Panc1 (cell line): ENCODE measurements at regions not wholly inside any gene's neighbourhood (a gene's known extent, or its start where the extent isn't known, plus 50 kb on each side); places are given as distances from the start of the nearest gene placed in this dataset.

Experiments used
- ATAC-seq: fragments of 200-7000 bp; cut with Tn5 transposase; 2 replicates; pipeline ENCODE4 v1.9.1; 2020; ENCODE audit warnings: mild to moderate bottlenecking, moderate library complexity
- BruUV-seq: library from RNA; stranded (reverse); fragments of 400-500 nt; replicated peaks from 2 replicates; lab custom pipeline; 2021; lab: Mats Ljungman, UMichigan
- CTCF ChIA-PET: fragments of 300-600 bp; sonication (Branson Sonifier 250); formaldehyde crosslinking; loops from one replicate; lab custom pipeline; 2022; ENCODE audit warnings: antibody characterized with exemption; lab: Charles Lee
- POLR2A ChIA-PET: fragments of 300-600 bp; sonication (Branson Sonifier 250); formaldehyde crosslinking; loops from one replicate; lab custom pipeline; 2022; ENCODE audit warnings: antibody characterized with exemption; lab: Charles Lee
- DNase-seq: peaks from one replicate; pipeline ENCODE4 v3.0.0-alpha.2; 2010; ENCODE audit warnings: low read depth, low spot score
- H3K27ac ChIP-seq: 2 replicates; pipeline ENCODE4 v1.5.1; 2011; ENCODE audit warnings: mild to moderate bottlenecking, low read length, inconsistent platforms
- H3K27me3 ChIP-seq: fragments of 200-500 bp; sonication (Bioruptor generic); 2 replicates; pipeline ENCODE4 v1.6.0; 2014; ENCODE audit warnings: low read length, inconsistent platforms; ENCODE audit not compliant: control insufficient read depth, insufficient read depth
- H3K36me3 ChIP-seq: fragments of 200-500 bp; sonication (Bioruptor generic); 2 replicates; pipeline ENCODE4 v1.5.1; 2014; ENCODE audit warnings: inconsistent platforms, mild to moderate bottlenecking, low read length, moderate library complexity; ENCODE audit not compliant: control insufficient read depth, insufficient read depth
- H3K4me1 ChIP-seq: 2 replicates; pipeline ENCODE4 v1.5.1; 2011; ENCODE audit warnings: inconsistent platforms, mild to moderate bottlenecking, low read length, moderate library complexity; ENCODE audit not compliant: control insufficient read depth, insufficient read depth
- H3K4me3 ChIP-seq, 2 experiments: 2 replicates each; pipeline ENCODE4 v1.5.1; 2011 to 2012; ENCODE audit warnings: low read depth in 2 of 2, low read length in 2 of 2, mild to moderate bottlenecking in 2 of 2, inconsistent platforms in 1 of 2, moderate library complexity in 1 of 2
- H3K9me3 ChIP-seq: fragments of 200-500 bp; sonication (Bioruptor generic); 2 replicates; pipeline ENCODE4 v1.5.1; 2014; ENCODE audit warnings: low read depth, mild to moderate bottlenecking, inconsistent platforms, low read length, moderate library complexity; ENCODE audit not compliant: control insufficient read depth, insufficient read depth
- POLR2AphosphoS5 ChIP-seq: IDR thresholded peaks from 2 replicates; pipeline ENCODE4 v1.6.1; 2012; ENCODE audit warnings: mild to moderate bottlenecking, low read depth, low read length, moderate library complexity
- SIN3A ChIP-seq: IDR thresholded peaks from 2 replicates; pipeline ENCODE4 v1.6.1; 2012; ENCODE audit warnings: low read depth, mild to moderate bottlenecking, low read length, moderate library complexity, borderline replicate concordance; ENCODE audit not compliant: insufficient read depth
- TCF7L2 ChIP-seq: IDR thresholded peaks from 2 replicates; pipeline ENCODE4 v1.6.1; 2011; ENCODE audit warnings: mild to moderate bottlenecking, low read depth, low read length, inconsistent platforms
- in situ Hi-C: cut with HindIII; loops from 2 replicates; pipeline ENCODE4 v1.10.0; 2016; ENCODE audit warnings: low sequenced_read_pairs, low pct_unique_long_range_greater_than_20kb
- intact Hi-C: fragments of 100-400 bp; cut with micrococcal nuclease; formaldehyde crosslinking; loops from one replicate; pipeline ENCODE4 v1.10.0; 2022; ENCODE audit not compliant: unreplicated experiment
- TF ChIP-seq, protein P1 (sequence below): fragments of 450-650 bp; IDR thresholded peaks from 2 replicates; pipeline ENCODE4 v1.5.1; 2017; ENCODE audit warnings: mild to moderate bottlenecking
- TF ChIP-seq, protein P2 (sequence below), 2 experiments: IDR thresholded peaks; 2 replicates each; pipeline ENCODE4 v1.6.1; 2011 to 2012; ENCODE audit warnings: low read depth in 2 of 2, control low read depth in 1 of 2, low read length in 1 of 2, mild to moderate bottlenecking in 1 of 2, moderate library complexity in 1 of 2; ENCODE audit not compliant: insufficient read depth in 1 of 2

DNA sequence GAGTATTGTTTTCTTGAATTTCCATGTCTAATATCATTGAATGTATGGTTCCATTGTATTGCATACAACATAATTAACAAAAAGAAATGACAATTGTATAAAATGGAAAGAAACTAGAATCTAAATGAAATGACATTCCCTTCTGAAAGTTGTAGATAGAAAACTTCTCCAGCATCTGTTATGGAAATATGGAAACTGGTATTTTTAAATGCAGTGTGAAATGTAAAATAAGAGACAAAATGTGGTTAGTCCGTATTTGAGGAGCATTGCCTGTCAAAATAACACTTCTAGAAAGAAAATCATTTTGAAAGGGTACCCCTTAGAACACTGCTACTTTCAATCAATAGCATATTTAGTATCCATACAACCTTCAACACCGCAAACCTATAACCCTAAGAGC, 286.3 kb upstream of the CELF2 start:
- ChIA-PET CTCF (no interaction called here), POLR2A (no interaction called here)
- DNase-seq (no peak), ATAC-seq (no peak)
- intact Hi-C loops, result no loop called here
- in situ Hi-C loops, result no loop called here
- no peaks in the 10 kb centered on the region for H3K27me3 ChIP-seq
- no TSS peak for BruUV-seq
- TF ChIP-seq, protein P1, sequence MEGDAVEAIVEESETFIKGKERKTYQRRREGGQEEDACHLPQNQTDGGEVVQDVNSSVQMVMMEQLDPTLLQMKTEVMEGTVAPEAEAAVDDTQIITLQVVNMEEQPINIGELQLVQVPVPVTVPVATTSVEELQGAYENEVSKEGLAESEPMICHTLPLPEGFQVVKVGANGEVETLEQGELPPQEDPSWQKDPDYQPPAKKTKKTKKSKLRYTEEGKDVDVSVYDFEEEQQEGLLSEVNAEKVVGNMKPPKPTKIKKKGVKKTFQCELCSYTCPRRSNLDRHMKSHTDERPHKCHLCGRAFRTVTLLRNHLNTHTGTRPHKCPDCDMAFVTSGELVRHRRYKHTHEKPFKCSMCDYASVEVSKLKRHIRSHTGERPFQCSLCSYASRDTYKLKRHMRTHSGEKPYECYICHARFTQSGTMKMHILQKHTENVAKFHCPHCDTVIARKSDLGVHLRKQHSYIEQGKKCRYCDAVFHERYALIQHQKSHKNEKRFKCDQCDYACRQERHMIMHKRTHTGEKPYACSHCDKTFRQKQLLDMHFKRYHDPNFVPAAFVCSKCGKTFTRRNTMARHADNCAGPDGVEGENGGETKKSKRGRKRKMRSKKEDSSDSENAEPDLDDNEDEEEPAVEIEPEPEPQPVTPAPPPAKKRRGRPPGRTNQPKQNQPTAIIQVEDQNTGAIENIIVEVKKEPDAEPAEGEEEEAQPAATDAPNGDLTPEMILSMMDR, result no peak
- TF ChIP-seq, protein P2, sequence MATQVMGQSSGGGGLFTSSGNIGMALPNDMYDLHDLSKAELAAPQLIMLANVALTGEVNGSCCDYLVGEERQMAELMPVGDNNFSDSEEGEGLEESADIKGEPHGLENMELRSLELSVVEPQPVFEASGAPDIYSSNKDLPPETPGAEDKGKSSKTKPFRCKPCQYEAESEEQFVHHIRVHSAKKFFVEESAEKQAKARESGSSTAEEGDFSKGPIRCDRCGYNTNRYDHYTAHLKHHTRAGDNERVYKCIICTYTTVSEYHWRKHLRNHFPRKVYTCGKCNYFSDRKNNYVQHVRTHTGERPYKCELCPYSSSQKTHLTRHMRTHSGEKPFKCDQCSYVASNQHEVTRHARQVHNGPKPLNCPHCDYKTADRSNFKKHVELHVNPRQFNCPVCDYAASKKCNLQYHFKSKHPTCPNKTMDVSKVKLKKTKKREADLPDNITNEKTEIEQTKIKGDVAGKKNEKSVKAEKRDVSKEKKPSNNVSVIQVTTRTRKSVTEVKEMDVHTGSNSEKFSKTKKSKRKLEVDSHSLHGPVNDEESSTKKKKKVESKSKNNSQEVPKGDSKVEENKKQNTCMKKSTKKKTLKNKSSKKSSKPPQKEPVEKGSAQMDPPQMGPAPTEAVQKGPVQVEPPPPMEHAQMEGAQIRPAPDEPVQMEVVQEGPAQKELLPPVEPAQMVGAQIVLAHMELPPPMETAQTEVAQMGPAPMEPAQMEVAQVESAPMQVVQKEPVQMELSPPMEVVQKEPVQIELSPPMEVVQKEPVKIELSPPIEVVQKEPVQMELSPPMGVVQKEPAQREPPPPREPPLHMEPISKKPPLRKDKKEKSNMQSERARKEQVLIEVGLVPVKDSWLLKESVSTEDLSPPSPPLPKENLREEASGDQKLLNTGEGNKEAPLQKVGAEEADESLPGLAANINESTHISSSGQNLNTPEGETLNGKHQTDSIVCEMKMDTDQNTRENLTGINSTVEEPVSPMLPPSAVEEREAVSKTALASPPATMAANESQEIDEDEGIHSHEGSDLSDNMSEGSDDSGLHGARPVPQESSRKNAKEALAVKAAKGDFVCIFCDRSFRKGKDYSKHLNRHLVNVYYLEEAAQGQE (IDR thresholded peaks at IDR 0.05; ENCODE audit: insufficient read depth in 1 of 2, low read depth in 2 of 2, low read length in 1 of 2), result no peak
- TF ChIP-seq SIN3A (no peak), POLR2AphosphoS5 (no peak), TCF7L2 (no peak)
- no peaks in the 10 kb centered on the region for H3K36me3 ChIP-seq
- H3K27ac ChIP-seq, result no peak overlapping the region
- no peaks in the 10 kb centered on the region for H3K9me3 ChIP-seq
- H3K4me3 ChIP-seq, result no peak overlapping the region
- no peaks in the 10 kb centered on the region for H3K4me1 ChIP-seq

DNA sequence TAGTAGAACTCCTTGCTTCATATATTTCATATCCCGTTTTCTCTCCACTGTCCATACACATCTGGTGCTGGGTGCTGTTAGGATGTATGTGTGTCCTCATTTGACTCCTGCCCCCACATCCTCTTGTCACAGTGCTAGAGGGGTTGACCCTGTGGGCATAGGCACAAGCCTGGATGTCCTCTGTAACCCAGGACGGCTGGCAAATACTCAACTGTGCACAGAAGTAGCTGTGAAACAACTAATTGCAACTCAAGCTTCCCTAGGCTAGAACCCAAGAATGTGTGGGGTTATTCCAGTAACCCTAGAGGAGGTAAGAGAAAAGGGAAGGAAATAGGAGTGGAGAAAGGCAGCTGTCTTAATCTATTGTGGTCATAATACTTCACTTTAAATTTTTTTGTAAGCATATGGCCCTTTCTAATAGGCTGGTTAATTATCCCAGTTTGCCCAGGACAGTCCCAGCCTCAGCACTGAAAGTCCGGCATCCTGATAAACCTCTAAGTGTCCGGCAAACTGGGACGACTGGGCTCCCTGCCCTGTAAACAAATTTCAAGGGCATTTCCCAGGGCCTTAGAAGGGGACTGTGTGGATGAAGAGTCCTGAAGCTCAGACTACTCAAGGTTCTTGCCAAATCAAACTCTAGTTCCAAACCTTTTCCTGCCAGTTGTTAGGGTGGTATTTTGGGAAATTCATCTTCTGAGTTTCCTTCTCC, 283.2 kb upstream of the CELF2 start:
- H3K4me3 ChIP-seq, result no peak overlapping the region
- in situ Hi-C loops, result no loop called here
- no TSS peak for BruUV-seq

DNA sequence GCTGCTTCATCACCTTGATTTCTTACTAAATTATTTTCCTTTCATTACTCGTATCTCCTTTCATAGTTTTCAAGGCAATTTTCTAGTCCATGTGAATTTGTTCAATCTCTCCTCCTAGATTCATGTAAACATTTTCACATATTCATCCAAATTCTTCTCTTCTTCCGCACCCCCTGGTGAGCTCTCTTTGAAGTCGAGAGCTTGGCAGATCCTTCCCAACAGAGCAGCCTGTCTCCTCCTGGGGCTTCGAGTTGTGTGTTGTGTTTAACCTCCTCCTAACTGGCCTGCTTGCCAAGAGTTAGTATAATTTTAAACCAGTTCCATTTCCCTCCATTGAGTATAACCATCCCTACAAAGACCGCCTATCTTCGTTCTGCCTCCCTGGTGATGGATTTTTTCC, 272.4 kb upstream of the CELF2 start:
- in situ Hi-C loops, result no loop called here
- H3K27me3 ChIP-seq, result no peaks in the 10 kb centered on the region
- CTCF ChIA-PET, result no interaction called here
- H3K36me3 ChIP-seq, result no peaks in the 10 kb centered on the region
- TF ChIP-seq POLR2AphosphoS5, result no peak
- no peak for TF ChIP-seq SIN3A
- TF ChIP-seq, protein P2 (IDR thresholded peaks at IDR 0.05; ENCODE audit: insufficient read depth in 1 of 2, low read depth in 2 of 2, low read length in 1 of 2), result no peak
- TF ChIP-seq TCF7L2, result no peak
- TF ChIP-seq, protein P1, result no peak
- ATAC-seq, result no peak
- no peak overlapping the region for H3K4me3 ChIP-seq
- H3K27ac ChIP-seq, result no peak overlapping the region
- BruUV-seq, result no TSS peak
- DNase-seq, result no peak
- H3K4me1 ChIP-seq, result no peaks in the 10 kb centered on the region
- POLR2A ChIA-PET, result no interaction called here
- intact Hi-C loops, result no loop called here
- H3K9me3 ChIP-seq, result no peaks in the 10 kb centered on the region

More for the DNA sequence above, 283.2 kb upstream of the CELF2 start:
- TF ChIP-seq SIN3A (no peak), TCF7L2 (no peak)
- no peak for DNase-seq
- no peak for ATAC-seq
- Histone ChIP-seq H3K36me3 (no peaks in the 10 kb centered on the region), H3K27me3 (no peaks in the 10 kb centered on the region), H3K9me3 (no peaks in the 10 kb centered on the region), H3K4me1 (no peaks in the 10 kb centered on the region), H3K27ac (no peak overlapping the region)
- intact Hi-C loops, result no loop called here
- ChIA-PET POLR2A (no interaction called here), CTCF (no interaction called here)
